ENCODE measurements at regions not wholly inside any gene's neighbourhood (a gene's known extent, or its start where the extent isn't known, plus 50 kb on each side); places are given as distances from the start of the nearest gene placed in this dataset.

- TF ChIP-seq EZH2 (conservative IDR thresholded peaks at IDR 0.05; ENCODE audit: low read depth, low read length) (no peak), ZFP91 (CRISPR knock-in tag; IDR thresholded peaks at IDR 0.05; ENCODE audit: borderline replicate concordance) (no peak), KDM5A (IDR thresholded peaks at IDR 0.05; ENCODE audit: borderline replicate concordance, low read length) (no peak), NR3C1 (CRISPR knock-in tag; IDR thresholded peaks at IDR 0.05) (no peak), PATZ1 (CRISPR knock-in tag; IDR thresholded peaks at IDR 0.05) (no peak), NFIC (IDR thresholded peaks at IDR 0.05; ENCODE audit: low read length) (no peak), KDM4B (CRISPR knock-in tag; IDR thresholded peaks at IDR 0.05) (no peak), RFX5 (IDR thresholded peaks at IDR 0.05; ENCODE audit: low read depth, low read length) (no peak)
Observed at GRCh38 chr2:78457269-78457668, 568.2 kb upstream of the REG3G start.

Measured in HepG2 (cell line).